ENCODE measurements at regions not wholly inside any gene's neighbourhood (a gene's known extent, or its start where the extent isn't known, plus 50 kb on each side); places are given as distances from the start of the nearest gene placed in this dataset.
"Not testable (repeated sequence)": the region's sequence is repeated elsewhere in the genome, so short reads cannot be mapped to it uniquely, and the experiment has no call there.

DNA sequence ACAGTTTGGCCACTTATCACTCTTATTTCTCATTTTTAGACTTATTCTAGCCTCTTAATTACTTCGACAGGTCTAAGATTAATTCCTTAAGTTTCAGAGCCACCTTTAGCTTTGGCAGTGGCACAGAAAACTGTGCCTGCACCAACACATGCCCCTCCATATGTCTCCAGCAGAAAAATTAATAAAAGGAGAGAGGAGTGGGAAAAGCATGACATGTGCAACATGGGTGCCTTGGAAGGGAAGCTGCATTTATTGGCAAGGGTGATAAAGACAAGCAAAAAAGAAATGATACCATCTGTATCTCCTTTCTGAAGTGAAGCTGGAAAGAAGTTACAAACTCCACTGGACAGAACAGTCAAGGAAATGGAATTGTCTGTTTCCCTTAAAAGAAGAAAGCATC lies 121.7 kb upstream of the CFAP20DC start:
- DNase-seq: no peak

DNA sequence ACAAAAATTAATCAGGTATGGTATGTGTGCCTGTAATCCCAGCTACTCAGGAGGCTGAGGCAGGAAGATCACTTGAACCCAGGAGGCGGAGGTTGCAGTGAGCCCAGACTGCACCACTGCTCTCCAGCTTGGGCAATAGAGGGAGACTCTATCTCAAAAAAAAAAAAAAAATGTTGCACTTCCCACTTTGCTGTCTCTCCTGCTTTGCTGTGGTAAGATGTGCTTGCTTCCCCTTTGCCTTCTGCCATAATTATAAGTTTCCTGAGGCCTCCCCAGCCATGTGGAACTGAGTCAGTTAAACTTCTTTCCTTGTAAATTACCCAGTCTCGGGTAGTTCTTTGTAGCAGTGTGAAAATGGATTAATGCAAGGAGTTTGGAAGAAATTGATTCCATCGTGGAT lies 120.3 kb upstream of the CFAP20DC start:
- DNase-seq: not testable (repeated sequence)

DNA sequence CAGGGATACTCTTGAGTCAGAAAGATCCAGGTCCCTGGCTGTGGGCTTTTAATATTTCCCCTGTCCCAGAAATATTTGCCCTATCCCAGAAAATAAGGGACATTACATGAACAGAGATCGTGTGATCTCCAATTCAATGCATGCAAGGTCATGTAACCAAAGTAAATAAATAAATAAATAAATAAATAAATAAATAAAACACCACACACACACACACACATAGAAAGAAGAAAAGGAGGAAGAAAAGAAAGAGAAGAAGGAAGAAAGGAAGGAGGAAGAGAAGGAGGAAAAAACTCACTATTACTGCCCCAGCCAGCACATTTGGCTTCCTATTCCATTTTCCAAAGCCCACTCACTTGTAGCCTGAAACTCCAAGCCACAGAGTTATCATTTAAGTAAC lies 117.9 kb upstream of the CFAP20DC start:
- no peak for DNase-seq

DNA sequence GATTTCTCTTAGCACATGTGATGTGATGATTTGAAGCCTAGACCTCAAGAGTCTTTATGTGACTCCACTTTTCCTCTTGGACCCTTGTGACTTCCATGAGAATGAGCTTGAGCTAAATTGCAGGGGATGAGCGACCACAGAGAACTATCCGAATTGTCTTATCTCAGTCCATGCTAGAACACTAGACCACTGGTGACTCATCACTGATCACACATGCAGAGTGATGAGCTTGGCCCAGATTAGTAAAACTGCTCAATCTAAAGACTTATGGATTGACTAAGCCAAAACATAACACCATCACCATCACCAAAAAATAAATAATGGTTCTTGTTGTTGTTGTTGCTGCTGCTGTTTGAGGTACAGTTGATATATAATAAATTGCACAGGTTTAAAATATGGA lies 114.1 kb upstream of the CFAP20DC start:
- DNase-seq: no peak

DNA sequence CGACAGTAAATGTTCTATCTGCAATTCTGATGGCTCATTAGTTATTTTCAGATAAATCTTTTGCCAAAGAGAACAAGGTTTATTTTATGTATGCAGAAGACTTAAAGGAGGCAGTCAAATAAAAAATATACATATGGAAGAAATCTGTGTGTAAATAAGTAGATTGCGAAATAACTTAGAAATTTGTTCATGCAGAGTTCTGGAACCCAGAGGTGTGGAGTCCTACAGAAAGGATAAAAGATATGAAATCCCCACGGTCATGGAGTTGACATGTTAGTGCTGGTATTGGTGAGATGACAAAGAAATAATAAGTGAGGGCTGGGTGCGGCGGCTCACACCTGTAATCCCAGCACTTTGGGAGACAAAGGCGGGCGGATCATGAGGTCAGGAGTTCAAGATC lies 111.2 kb upstream of the CFAP20DC start:
- DNase-seq: no peak

DNA sequence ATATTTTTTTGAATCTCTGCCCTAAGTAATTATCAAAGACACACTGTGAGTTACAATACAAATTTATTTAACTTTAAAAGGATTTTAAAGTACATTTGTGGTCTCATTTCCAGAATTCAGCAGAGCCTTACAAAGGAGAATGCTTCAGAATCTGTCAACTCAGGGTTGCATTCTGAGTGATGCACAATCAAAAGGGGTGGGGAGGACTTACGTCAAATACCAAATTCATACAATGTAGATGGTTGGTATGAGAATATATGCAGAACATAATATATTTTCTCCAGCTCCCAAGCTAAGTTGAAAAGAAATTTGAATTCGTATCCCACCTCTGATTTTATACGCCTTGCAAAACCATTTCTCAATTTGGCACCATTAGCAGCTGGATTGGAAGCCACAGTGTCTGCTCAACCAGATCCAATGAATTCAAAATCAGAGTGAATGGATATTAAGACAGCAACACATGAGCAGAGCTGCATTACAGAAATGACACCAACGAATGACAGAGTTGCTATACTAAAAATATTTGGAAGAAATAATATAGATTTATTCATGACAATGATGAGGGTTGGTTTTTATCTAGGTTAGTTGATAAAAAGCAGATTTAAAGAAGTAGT lies 110.4 kb upstream of the CFAP20DC start:
- no peak for DNase-seq

DNA sequence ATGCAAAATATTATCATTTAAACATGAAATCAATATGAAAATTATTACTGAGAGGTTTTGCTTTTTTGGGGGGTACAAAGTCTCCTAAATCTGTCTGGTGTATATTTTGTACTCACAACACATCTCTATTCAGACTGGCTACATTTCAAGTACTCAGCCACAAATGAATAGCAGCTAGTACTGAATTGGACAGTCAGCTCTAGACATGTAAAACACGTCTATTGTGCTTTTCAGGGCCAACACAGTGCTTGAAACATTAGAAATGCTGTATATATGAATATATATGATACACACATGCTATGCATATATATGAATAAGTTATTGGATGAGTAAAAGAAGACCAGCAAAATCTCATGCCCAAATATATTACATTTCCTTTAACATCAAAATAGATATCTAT lies 103.8 kb upstream of the CFAP20DC start:
- DNase-seq: no peak

DNA sequence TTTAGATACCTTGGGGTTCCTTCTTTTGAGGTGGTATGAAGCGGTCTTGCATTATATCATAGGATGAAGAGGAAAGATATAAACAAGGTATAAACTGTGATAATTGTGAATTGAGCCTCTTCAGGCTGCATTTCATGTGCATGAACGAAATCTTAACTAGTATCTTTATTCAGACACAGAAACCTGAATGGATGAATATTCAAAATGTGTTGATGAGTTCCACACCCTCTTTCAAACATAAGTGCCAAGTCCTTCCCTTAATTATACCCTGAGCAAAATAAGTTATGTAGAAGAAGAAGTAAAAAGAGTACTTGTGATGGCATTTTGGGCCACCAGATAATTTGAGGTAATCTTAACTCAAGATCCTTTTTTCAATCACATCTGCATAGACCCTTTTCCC lies 103.1 kb upstream of the CFAP20DC start:
- DNase-seq: no peak

DNA sequence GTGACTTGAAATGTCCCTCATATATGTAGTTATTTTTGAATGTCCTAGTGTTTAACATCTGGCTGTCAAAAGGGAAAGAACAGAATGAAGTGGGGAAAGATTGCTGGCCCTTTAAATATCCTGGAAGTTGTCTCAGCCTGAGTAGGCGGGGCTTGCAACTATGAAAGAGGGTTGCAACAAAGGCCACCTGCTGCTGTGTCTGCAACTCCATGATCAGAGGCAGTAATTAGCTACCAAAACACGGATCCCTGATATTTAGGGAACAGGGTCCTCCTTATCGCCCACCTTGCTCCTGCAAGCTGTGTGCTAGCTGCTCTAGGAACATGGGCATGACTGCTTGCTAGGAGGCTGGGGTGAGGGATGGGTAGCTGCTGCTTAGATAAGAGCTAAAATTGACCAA lies 100.2 kb upstream of the CFAP20DC start:
- no peak for DNase-seq

DNA sequence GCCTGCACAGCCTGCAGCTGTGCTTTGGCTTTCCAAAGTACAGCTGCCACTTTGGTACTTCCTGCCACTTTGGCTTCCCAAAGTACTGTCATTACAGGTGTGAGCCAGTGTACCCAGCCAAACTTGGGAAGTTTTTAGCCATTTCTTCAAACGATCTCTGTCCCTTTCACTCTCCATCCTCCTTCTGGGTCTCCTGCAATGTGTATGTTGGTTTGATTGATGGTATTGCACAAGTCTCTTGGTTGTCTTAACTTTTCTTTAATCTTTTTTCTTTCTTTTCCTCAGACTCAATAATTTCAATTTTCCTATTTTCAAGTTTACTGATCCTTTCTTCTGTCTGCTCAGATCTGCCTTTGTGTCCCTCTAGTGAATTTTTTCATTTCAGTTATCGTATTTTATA lies 99.3 kb upstream of the CFAP20DC start:
- DNase-seq: no peak

DNA sequence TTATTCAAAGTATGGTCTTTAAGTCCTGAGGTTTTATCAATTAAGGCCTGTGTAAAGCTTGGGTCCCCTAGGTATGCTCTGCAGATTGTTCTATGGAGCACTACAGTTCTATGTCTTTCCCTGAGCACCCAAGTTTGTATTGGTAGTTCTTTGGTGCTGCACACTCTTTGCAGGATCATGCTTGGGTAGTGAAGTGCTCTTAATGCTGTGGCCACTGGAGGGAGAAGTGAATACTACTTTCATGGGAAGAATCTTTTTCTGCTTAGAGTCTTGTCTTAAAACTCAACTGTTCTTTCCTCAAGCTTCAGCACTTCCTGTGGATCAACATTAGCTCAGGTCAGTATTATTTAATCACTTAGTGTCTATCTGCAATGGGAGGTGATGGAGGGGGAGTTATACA lies 93.6 kb upstream of the CFAP20DC start:
- DNase-seq: no peak

DNA sequence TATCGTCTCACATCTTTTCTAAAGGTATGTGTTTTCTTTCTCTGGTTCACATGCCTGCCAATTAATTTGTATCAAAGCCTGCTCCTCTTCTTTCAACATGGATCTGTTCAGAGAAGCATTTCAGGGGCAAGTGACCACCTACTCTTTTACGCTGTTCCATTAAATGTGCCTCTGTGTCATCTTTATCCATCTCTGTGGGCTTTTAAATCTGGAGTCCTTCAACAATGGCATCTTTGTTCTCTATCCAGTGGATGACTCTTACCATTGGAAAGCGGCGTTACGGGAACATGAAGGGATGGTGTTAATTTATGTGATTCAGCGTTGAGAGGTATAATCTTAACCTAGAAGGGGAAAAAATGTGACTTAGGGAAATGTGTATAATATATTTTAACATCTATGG lies 92.7 kb upstream of the CFAP20DC start:
- DNase-seq: no peak

DNA sequence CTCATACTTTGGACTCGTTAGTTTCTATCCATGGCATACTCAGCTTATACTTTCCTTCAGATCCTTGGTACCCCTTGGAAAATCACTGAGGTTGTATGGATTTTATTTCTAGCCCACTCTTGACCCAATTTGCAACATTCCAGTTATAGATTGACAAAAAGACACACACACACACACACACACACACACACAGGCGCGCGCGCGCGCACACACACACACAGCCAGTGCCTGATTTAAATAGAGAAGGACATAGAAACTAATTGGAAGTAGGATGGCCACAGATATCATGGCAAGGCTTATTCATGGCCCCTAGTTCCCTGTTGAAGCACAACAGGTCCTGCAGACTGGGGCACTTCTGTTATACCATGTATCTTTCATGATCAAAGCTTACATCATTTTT lies 89.1 kb upstream of the CFAP20DC start:
- no peak for DNase-seq

DNA sequence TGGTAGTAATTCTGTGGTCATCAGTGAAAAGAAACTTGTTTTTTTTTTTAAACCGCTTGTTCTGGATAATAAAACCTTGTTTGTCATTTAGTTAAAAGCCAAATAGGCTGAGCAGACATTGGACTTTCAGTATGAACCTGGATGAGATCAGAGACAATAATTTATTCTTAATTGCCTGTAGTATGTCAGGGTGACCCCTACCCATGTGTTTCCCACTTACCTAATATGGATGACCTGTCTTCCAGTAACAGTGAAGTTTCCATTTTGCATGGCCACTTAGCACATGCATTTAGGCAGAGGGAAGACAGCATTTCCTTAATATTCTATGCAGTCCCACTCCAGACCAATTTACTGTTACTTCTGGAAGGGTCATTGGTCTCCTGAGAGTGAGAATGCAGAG lies 87.6 kb upstream of the CFAP20DC start:
- no peak for DNase-seq

DNA sequence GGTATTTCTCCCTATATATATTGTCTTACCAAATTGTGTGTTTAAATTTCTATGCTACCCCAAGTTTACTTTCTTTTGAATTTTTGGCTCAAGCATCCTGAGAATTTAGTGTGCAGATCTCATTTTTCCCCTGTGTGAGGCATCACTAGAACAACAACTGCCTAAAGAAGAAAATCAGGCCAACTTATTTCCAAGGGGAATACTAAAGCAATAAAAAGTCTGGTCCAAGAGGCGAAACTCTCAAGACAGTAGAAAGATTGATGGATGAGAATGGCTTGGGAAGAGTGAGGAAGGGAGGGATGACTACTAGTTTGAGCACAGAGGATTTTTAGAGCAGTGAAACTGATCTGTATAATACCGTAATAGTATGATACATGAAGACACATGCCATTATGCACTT lies 86.3 kb upstream of the CFAP20DC start:
- DNase-seq: no peak

DNA sequence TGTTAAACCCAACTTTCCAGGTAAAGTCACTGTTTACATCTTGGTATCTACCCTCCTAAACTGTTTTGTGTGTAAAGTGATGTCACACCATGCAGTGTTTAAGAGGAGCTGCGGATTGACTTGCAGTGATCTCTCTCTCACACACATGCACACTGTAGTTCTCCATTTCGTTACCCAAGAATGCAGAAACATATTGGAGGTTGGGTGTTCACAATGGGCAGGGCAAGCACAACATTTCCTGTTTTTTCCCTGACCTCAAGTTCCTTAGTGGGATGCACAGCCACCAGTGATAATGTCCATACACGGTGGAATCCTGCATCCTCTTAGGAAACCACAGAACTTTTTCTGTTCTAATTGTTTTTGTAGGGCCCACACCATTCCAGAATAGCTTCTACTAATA lies 85.3 kb upstream of the CFAP20DC start:
- no peak for DNase-seq

DNA sequence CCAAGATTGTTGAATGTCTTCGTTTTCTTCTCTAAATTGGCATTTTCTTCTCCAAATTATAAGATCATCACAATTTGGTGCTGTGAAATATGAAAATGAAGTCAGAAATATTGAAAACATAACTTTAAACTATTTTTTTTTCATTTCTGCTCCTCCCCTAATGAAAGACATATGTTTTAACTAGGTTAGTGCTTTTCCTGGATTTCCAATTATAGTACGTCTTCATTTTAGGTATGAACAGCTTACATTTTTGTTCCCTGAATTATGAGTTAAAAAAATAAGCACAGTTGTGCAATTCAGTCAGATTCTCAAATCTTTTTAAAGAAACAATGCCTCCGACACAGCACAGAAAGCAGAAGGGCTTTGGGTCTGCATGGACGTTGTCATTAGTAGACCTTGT lies 83.5 kb upstream of the CFAP20DC start:
- no peak for DNase-seq

DNA sequence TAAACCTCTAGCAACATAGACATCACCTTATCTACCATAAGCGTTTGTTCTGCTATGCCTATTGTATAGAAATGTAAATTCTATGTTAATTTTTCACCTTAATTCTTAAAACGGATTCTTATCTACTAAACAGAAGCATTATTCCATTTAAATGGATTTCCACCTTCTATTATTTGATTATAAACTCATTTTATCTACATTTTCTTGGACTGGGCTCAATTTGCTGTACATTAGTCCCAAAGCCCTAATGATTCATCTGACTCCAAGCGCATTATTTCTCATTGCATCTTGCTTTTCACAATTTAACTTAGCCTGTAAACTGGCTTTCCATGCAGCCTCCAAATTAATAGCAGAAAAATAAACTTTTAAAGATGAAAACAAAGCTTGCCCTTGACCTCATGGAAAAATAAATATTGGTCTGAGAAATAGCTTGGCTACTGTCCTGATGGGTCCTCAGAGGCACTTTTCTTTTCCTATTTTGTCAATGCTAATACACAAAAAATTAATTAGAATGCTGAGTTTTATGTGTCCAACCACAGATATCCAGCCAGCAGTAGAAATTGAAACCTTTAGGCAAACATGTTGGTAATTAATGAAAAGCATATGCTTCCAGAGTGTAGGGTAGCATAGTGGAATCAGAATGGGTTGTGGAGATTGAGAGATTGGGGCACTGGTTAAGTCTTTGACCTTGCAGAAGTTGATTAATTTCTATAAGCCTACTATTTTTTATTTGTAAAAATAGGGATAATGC lies 81.4 kb upstream of the CFAP20DC start:
- no peak for DNase-seq

DNA sequence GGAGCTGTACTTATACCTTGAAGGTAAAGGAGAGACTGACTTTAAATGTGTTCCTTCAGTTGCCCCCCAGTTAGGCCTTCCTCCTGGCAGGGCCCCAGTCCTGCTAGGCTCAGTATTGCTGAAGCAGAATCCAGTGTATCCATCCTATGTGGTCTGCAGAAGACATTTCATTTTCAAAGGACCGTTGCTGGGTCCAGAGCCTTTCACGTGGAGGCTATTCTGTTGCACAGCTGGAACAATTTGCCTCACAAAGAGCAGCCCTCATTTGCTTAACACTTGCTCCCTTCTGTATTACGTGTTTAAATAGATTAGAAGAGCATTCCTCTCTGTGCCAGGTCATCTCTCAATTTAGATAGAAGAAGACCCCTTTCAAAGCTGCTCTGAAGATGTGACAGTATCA lies 78.9 kb upstream of the CFAP20DC start:
- no peak for DNase-seq

DNA sequence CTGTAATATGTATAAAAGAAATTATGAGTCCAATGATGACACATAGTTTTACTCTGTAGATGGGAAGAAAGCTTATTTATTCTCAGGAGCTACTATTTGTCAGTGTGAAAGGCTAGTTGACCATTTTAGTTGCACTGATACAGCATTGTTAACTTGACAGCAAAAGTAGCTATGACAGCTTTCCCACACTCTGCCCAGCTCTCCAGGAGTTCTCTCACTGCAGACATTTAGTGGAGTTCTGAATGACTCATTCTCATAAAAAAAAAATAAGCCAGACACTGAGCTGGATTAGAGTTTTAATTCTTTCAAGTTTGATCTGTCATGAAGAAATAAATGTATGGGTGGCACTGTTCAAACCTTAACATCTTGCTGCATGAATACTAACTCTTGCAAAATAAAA lies 77.2 kb upstream of the CFAP20DC start:
- no peak for DNase-seq

DNA sequence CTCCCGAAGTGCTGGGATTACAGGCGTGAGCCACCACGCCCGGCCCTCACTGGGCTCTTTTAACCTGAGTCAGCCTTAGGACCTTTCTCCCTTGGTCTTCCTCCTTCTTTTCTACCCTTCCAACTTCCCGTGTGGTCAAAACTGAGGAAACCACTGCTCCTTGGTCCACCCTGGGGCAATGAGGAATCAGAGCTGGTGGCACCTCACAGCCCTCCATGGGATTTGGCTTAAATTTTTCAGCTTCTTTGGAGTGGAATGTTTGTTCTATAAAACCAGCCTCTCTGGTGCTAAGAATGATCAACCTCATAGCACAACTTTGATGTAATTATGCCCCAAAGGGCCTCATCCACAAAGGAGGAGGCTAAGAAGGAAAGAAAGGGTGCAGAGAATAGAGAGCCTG lies 76.6 kb upstream of the CFAP20DC start:
- DNase-seq: no peak

DNA sequence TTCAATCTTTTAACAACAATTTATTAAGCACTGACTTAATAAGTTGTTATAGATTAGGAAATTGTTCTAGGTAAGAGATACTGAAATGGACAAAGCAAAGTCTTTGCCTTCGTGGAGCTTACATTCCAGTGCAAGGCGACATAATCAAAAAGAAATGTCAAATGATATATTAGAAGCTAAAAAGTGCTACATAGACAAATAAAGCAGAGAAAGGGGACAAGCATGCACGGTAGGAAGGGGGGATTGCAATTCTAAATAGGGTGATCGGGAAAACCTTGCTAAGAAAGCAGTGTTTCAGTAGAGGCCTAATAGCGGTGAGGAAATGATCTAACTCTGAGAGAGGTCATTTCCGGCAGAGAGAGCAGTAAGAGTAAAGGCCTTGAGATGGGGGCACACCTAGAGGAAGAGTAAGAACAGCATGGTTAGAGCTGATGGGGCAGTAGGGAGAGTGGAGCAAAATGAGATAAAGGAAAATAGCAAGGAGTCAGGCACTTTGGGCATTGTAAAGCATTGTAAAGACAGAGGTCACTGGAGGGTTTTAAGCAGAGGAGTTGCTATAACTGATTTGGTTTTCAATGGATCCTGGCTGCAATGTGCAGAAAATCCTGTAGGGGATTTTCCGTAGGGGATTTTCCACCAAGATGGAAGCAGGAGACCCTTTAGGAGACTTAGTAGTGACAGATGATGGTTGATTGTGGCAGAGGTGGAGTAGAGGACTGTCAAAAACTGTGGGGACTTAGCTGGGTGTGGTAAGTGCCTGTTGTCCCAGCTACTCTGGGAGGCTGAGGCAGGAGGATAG lies 71.7 kb upstream of the CFAP20DC start:
- DNase-seq: no peak

DNA sequence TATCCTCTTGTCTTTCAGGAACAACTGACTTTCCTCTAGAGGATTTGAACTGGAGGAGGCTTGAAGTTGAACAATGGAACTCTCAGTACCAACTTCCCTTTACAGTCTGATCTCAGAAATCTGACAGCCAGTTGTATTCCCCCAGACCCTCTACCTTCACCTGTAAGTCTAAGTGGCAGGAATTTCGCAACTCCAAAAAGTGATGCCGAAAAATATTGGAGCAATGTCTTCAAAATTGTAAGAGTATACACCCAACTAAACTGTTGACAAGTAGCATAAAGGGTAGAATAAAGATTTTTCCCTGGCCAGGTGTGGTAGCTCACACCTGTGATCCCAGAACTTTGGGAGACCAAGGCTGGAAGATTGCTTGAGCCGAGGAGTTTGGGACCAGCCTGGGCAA lies 69.1 kb upstream of the CFAP20DC start:
- no peak for DNase-seq

DNA sequence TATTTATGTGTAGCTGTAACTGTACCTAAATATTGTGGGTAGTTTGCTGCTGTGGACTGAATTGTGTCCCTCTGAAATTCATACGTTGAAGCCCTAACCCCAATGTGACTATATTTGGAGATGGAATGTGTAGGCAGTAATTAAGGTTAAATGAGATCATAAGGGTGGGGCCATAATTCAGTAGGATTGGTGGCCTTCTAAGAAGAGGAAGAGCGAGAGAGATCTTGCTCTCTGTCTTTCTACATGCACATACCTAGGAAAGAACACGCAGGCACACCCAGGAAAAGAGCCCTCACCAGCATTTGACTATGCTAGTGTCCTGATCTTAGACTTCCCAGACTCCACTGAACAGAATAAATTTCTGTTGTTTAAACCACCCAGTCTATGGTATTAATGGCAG lies 67.6 kb upstream of the CFAP20DC start:
- no peak for DNase-seq

DNA sequence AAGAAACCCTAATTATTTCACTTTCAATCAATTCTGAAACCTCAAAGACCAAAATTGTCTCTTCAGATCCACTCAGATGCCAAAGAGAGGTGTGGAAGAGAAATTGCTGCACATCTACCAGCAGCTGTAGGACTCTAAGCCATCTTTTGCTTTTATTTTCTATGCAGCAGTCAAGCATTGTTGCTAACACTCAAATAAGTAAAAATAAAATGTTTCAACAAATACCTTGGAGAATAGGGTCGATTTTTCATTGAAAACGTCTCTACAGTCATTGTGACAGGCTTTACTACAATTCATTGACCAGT lies 66.4 kb upstream of the CFAP20DC start:
- DNase-seq: no peak
